Panc1 (cell line): ENCODE measurements at regions not wholly inside any gene's neighbourhood (a gene's known extent, or its start where the extent isn't known, plus 50 kb on each side); places are given as distances from the start of the nearest gene placed in this dataset.

Experiments used
- SIN3A ChIP-seq: IDR thresholded peaks from 2 replicates; pipeline ENCODE4 v1.6.1; 2012; ENCODE audit warnings: low read depth, mild to moderate bottlenecking, low read length, moderate library complexity, borderline replicate concordance; ENCODE audit not compliant: insufficient read depth
- TF ChIP-seq, protein P1 (sequence below): fragments of 450-650 bp; IDR thresholded peaks from 2 replicates; pipeline ENCODE4 v1.5.1; 2017; ENCODE audit warnings: mild to moderate bottlenecking
- TF ChIP-seq, protein P2 (sequence below), 2 experiments: IDR thresholded peaks; 2 replicates each; pipeline ENCODE4 v1.6.1; 2011 to 2012; ENCODE audit warnings: low read depth in 2 of 2, control low read depth in 1 of 2, low read length in 1 of 2, mild to moderate bottlenecking in 1 of 2, moderate library complexity in 1 of 2; ENCODE audit not compliant: insufficient read depth in 1 of 2

DNA sequence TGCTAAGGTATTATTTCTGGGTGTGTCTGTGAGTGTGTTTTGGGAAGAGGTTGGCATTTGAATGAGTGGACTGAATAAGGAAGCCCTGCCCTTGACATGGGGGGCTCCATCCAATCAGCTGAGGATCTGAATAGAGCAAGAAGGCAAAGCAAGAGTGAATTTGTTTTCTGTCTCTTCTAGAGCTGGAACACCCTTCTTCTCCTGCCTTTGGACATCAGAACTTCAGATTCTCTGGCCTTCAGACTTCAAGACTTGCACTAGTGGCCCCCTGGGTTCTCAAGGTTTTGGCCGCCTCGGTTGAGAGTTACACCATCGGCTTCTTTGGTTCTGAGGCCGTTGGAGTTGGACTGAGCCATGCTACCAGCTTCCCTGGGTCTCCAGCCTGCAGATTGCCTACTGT, 448.6 kb downstream of the SHISA9 start:
- TF ChIP-seq, protein P1, sequence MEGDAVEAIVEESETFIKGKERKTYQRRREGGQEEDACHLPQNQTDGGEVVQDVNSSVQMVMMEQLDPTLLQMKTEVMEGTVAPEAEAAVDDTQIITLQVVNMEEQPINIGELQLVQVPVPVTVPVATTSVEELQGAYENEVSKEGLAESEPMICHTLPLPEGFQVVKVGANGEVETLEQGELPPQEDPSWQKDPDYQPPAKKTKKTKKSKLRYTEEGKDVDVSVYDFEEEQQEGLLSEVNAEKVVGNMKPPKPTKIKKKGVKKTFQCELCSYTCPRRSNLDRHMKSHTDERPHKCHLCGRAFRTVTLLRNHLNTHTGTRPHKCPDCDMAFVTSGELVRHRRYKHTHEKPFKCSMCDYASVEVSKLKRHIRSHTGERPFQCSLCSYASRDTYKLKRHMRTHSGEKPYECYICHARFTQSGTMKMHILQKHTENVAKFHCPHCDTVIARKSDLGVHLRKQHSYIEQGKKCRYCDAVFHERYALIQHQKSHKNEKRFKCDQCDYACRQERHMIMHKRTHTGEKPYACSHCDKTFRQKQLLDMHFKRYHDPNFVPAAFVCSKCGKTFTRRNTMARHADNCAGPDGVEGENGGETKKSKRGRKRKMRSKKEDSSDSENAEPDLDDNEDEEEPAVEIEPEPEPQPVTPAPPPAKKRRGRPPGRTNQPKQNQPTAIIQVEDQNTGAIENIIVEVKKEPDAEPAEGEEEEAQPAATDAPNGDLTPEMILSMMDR = no peak
- TF ChIP-seq SIN3A = no peak
- TF ChIP-seq, protein P2, sequence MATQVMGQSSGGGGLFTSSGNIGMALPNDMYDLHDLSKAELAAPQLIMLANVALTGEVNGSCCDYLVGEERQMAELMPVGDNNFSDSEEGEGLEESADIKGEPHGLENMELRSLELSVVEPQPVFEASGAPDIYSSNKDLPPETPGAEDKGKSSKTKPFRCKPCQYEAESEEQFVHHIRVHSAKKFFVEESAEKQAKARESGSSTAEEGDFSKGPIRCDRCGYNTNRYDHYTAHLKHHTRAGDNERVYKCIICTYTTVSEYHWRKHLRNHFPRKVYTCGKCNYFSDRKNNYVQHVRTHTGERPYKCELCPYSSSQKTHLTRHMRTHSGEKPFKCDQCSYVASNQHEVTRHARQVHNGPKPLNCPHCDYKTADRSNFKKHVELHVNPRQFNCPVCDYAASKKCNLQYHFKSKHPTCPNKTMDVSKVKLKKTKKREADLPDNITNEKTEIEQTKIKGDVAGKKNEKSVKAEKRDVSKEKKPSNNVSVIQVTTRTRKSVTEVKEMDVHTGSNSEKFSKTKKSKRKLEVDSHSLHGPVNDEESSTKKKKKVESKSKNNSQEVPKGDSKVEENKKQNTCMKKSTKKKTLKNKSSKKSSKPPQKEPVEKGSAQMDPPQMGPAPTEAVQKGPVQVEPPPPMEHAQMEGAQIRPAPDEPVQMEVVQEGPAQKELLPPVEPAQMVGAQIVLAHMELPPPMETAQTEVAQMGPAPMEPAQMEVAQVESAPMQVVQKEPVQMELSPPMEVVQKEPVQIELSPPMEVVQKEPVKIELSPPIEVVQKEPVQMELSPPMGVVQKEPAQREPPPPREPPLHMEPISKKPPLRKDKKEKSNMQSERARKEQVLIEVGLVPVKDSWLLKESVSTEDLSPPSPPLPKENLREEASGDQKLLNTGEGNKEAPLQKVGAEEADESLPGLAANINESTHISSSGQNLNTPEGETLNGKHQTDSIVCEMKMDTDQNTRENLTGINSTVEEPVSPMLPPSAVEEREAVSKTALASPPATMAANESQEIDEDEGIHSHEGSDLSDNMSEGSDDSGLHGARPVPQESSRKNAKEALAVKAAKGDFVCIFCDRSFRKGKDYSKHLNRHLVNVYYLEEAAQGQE (IDR thresholded peaks at IDR 0.05; ENCODE audit: insufficient read depth in 1 of 2, low read depth in 2 of 2, low read length in 1 of 2) = no peak
